ENCODE measurements at regions not wholly inside any gene's neighbourhood (a gene's known extent, or its start where the extent isn't known, plus 50 kb on each side); places are given as distances from the start of the nearest gene placed in this dataset.

DNA sequence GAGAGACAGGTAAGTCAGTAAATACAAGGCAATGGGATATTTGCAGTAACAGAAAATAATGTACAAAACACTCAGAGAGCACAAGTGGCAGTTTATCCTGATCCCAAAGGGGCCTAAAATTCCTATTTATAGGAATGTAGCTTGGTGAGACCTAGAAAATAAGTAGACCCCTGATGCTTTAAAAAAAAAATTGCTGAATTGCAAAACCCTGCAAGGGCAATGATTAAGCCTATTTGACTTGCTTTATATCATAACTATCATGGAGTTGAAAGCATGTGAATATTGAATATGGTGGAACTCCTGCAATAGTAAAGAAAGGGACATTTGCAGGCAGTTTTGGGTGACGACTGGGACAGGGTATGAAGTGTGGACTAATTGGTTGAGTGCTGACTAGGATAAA, 101.9 kb upstream of the C1orf21 start:
- no peak for DNase-seq

DNA sequence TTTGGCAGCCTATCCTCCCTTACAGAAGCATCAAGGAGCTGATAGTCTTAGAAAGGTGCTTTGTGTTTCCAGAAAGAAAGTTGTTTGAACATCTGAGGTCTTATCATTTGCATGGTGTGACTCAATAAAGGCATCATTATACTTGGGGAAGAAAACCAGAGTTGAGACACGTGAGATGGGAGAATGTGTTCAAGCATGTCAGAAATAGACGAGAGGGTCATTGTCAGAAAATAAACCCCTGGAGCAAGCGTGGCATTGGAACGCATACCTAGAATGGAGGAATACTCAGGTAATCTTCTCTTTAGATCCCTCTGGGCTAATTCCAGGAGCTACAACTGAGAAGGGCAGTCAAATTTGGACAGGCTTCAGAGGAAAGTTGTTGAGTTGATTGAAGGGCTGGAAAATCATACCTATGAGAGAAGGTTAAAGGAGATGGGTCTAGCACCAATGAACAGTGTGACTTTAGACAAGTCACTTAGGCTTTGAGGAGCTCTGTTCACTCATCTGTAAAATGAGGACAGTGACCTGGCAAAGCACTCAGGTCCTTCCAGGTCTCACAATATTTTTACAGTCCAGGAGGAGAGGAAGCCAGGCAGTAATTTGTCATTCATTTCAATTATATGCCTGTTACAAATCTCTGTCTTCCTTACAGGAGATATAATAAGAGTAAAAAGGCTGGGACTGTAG, 101.3 kb upstream of the C1orf21 start:
- DNase-seq, result no peak

DNA sequence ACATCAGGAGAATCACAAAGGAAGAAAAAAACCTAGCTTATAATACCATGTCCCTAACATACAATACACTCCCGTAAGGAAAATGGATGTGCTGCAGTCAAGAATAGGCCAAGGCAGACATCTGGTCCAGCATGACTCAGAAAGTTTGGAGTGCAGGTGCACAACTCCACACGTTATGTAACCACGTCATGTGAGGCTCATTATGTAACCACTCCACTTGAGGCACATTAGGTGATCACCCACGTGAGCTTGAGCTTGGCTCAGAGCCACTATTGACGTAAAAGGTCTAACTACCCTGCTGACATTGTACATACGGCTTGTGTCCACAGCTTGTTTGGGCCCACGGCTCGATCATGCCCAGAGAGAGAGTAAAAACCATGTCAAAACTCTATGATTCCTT, 99.8 kb upstream of the C1orf21 start:
- DNase-seq, result no peak

DNA sequence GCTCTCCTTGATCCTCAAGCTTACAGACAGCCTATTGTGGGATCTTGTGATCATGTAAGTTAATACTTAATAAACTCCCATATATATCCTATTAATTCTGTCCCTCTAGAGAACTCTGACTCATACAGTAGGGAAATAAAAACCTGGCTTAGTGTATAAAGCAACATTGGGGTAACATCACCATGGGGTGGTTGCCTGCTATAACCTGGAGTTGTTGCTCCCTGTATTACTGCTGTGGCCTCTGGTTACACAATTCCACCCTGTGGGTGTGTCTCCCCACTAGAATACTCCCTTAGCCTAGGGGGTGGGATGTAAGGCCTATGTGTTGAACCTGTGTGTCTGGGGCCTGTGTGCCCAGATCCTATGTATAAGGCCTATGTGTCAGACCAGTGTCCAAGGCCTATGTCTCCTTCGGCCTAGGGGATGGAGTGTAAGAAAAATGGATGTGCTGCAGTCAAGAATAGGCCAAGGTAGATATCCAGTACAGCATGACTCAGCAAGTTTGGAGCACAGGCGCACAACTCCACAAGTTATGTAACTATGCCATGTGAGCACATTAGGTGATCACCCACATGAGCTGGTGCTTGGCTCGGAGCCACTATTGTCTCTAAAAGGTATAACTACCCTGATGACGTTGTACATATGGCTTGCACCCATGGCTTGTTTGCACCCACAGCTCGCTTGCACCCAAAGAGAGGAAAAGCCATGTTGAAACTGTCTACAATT, 96.8 kb upstream of the C1orf21 start:
- no peak for DNase-seq

DNA sequence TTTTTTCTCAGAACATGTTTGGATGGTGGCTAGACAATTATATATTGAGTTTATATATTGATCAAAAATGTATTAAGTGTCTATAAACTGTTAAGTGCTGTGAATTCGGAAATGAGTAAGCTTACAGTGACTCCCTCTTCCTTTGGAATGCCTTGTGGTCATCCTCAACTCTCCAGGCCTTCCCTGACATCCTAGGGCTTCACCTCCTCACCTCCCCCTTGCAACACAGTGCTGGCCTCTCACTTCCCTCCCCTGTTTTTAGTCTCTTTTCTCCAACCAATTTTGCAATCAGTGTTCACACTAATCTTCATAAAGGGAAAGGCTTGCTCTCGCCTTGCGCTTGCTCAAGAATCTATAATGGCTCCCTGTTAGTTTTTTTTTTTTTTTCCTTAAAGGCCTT, 95.1 kb upstream of the C1orf21 start:
- DNase-seq, result no peak

DNA sequence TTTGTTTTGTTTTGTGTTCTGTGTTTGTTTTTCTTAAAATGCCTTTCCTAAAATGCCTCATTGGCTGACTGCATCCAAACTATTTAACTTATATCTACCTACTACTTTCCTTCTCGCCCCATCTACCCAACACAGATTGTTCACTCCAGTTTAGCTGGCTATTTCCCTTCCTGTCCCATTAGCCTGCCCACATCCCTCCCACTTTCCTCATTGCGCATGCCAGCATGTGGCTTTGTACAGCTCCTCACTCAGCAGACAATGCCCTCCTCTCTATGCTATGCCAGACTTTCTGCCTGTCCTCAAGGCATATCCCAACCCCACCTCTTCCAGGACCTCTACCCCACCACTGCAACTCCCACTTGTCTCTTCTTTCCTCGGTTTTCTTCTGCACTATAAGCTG, 94.7 kb upstream of the C1orf21 start:
- no peak for DNase-seq

DNA sequence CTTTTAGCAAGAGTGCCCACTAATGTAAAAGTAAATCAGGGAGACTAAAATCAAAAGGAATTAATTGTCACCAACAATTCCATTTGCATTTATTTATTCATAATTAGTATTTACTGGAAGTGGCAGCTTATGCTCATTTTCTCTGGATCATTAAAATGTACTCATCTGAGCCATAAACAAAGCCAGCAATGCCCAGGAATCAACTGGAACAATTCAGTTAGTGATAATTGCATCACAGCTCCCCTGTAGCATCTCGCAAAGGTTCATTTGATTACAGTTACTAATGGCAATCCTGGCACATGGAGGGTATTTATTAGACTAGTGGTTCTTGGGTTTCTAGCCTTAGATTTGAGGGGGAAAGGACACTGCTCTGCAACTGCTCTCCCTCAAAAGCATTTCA, 92.7 kb upstream of the C1orf21 start:
- DNase-seq, result no peak

DNA sequence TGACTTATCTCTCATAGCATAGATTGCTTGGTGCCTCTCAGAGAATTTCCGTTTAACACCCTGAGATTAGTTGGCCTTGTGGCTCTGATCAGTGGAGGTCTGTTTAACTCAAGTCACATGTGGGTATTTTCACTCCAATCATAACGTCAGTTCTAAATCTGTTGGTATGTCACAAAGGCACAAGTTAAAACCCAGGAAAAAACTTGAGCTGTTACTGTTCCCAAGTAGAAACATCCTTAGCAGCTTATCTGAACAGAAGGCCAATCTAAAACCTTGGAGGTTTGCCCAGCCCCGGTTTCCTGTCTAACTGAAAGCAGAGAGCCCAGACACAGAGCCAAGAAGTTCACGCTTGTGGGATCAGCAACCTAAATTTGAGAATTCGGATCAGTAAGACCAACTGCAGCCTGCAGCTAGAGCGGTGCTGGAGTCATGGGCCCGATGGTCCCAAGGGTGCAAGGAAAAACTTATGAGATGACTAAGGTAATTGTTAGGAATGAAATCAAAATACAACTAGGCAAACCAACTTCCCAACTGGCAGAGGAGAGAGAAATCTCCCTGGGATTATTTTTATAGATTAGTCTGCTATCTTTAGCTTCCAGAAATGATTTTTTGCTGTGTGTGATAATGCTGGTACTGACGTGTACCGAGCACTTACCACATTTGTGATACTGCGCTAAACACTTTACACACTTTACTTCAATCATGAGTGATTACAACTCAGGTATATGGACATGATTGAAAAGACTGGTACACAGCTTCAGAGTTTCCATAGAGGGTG, 90.2 kb upstream of the C1orf21 start:
- peak; percentile 85 for DNase-seq

DNA sequence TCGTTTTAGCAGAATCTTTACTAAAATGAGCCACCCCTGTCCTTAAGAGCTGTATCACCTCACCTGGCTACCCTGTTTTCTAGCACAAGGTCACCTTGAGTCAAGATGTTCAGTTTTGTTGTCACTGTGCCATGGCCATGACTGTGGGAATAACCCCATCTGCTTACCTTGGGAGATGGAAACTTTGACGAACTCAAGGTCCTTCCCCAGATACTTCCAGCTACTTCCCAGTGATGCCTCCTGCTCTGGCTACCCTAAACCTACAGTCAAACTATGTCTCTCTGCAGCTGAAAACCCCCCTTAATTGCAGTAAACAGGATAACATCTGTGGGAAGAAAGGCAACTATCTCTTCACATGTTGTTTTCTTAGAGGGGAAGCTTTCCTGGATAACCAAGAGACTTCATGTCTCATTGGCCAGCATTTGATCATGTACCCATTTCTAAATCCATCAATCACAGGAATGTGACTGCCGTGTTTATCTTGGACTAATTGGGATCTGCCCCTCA, 89.5 kb upstream of the C1orf21 start:
- DNase-seq, result no peak

DNA sequence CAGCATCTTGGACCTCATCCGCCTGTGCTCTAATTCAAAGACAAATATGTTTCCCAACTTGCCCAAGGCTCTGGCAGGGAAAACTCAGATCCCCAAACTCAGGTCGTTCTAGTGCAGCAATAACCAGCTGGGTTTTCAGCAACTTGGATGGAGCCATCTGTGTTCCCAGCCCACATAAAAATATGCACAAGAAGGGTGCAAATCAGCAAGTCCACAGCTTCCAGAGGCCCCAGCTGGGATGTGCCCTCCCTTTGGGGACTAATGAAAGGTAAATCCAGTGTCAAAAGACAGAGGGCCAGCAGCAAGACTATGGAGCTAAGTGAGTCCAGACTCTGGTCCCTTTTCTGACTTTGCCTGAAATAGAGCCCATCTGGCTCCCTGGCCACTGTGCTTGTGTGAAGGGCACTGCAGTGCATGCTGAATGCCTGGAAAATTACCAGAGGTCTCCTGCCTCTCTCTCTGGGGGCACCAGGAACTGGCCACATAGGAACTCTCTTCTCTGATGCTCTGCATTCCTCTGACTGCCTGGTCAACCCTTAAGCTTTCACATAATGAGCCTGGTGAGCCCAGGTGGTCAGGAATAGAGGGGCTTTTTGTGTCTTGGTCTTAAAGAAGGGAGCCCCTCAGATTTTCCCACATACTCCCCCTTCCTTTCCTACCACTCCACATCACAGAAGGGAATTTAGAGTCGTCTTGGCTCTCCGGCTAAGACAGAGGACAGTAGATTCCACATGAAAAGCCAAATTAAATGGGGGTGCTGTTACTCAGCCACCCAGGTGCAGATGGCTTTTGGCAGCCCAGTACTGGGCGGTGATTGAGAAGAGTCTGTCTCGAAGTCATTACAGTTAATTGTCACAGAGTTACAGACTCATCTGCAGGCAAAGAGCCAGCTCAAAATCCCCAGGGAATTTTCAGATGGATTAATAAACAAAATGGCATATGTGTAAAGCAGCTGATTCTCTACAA, 88.1 kb upstream of the C1orf21 start:
- DNase-seq, result no peak

DNA sequence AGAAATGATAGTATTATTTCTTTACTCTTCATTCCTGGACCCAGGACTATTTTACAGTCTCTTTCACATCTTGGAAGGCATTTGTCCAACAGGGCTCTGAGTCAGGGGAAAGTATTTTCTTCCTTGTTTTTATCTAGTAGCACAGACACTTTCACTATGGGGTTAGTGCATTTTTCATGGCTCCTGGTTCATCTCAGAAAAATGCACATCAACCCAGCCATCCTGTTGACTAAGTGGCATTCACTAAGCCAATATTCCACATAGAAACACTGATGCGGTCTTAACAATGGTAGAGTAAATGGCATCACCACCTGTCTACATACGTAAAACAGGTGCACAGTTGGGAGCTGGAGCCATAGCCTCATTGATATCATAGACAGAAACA, 87.4 kb upstream of the C1orf21 start:
- DNase-seq, result no peak

DNA sequence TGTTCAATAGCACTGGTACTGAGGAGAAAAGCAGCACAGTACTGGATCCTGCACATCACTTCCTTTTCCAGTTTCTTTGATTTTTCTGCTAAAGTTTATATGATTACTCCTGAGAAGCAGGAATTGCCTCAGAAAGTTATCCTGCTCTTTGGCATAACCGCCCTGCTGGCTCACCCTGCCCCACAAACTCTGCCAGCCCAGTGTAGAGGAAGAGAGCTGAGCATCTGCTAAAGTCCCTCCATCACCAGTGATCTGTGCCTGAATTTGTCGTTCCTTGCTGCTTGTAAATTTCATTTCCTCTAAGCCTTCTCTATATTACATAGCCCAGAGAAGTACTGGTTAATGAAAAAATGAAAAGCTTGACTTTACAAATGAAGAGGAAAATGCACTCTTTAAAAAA, 87.0 kb upstream of the C1orf21 start:
- no peak for DNase-seq

DNA sequence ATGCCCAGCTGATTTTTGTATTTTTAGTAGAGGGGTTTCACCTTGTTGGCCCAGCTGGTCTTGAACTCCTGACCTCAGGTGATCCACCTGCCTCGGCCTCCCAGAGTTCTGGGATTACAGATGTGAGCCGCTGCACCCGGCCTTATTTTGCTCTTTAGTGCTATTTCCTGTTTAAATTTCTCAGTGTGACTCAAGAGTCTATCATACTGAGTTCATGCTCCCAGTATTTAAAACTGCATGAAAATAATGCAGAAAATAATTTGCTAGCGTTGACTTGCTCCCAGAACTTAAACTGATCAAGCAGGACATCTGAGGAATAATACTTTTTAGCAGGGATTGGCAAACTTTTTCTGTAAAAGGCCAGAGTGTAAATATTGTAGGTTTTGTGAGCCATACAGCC, 86.4 kb upstream of the C1orf21 start:
- no peak for DNase-seq

DNA sequence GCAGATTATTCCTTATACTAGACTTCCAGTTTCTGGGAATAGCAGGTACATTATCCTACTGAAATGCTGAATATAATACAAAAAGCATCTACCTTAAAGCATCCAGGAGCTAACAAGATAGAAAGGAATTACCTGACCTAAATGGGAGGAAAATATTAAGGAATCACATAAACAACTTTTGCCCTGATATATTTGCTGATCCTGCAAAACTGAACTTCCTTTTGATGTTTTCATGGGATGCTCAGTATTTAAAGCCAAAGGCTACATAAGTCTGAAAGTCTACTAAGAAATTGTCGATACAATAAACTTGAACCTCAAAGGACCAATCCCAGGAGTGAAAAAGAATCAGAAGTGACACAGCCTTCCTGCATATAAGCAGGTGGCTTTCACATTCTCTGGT, 85.6 kb upstream of the C1orf21 start:
- no peak for DNase-seq

DNA sequence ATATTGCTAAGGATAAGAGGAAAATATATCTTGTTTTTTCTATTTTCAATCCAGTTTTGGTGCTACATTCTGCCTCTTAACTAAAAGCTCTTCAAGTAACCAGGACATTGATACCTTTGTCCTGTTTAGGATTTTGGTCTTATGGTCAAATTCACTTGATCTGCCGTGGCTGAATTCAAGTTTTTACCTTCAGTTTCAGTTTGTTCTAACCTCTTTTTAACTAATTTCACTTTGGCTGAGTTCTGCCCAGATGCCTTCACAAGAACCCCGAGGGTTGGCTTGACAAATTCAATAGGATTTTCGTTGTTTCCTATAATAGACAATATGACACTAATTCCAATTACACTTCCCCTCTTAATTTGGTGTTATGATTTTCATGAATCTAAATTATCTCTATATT, 84.5 kb upstream of the C1orf21 start:
- no peak for DNase-seq

DNA sequence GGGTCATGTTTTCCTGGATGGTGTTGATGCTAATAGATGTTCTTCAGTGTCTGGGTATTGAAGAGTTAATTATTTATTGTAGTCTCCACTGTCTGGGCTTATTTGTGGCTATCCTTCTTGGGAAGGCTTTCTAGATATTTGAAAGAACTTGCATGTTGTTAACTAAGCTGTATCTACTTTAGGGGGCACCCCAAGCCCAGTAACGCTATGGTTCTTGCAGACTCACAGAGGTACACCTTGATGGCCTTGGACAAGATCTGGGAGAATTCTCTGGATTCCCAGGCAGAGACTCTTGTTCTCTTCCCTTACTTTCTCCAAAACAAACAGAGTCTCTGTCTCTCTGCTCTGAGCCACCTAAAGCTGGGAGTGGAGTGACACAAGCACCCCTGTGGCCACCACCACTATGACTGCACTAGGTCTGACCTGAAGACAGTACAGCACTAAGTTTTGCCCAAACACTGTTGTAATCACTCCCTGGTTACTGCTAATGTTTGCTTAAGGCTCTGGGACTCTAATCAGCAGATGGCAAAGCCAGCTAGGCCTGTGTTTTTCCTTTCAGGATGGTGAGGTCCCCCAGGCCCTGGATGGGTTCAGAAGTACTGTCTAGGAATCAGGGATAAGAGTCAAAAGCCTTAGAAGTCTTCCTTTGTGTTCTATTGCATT, 76.5 kb upstream of the C1orf21 start:
- DNase-seq, result no peak

DNA sequence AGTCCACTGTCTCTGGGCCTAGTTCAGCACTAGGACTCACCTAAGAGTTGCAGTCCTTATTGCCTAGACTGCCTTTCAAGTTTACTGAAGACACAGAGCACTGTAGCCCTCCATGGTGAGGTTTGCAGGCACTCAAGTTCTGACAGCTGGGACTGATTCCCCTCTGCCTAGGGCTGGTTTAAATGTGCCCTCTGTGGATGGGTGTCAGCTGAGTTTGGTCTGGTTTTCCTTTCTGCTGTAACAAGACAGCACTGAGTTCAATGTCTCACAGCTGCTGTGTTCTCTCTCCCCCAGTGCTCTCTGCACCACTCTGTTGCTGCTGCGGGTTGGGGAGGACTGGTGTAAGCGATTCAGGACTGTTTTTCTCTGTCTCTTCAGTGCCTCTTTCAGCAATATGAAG, 75.2 kb upstream of the C1orf21 start:
- DNase-seq, result no peak

DNA sequence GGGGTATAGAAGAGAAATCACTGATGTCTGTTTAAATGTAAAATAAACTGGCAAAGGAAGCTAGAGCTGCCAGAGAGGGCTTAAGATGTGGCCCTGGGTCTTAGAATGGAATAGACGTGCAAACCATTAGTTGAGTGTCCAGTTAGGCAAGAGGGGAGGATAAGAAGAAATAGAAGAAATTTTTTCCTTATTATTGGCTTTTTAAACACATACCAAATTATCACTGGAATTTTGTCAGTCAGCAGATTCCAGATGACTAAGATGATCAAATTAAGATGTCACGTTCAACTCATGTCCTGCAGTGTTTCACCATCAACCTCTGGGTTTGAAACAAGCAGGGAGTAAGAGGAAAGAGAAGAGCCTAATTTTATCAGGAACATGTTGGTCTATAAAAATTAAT, 71.6 kb upstream of the C1orf21 start:
- no peak for DNase-seq

DNA sequence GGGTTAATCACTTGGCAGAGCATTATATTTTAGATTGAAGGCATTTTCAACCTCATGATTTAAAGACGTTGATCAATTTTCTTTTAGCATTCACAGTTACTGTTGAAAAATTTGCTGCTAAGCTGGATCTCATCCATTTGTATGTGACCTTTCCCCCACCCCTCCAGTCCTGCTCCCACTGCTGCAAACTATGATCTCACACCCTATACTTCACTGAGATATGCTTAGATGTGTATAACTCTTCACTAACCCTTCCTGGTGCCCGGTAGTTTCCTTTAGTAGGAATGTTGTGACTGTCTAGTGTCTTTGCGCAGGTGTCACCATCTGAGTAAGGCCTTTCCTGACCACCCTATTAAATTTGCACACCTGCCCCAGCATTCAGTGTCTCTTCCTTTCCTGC, 67.0 kb upstream of the C1orf21 start:
- DNase-seq, result no peak

DNA sequence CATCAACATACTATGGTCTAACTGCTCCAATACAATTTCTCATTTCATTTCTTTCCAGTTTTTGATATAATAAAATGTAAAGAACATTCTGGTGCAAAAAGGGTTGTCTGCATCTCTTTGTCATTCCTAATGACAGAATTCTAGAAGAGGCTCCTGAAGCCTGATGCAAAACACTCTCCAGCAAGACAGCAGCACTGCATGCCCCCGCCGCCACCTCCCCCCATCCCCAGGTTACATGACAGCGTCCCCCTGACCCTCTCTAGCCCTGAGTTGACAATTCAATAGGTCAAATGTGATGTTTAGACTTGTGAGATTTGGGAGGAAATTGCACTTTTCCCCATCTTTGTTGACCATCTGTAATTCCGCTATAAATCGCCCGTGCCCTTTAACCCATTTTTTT, 64.6 kb upstream of the C1orf21 start:
- no peak for DNase-seq

DNA sequence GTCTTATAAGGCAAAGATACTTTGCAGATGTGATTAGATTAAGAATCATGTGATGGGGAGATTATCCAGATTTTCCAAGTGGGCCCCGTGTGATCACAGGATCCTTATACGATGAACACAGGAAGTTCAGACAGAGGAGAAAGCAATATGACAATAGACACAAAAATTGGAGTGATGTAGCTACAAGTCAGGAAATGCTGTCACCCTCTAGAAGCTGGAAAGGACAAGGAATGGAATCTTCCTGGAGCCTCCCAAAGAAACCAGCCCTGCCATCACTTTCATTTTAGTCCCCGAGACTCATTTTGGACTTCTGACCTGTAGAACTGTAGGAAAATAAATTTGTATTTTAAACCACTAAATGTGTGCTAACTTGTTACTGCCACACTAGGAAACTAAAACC, 61.9 kb upstream of the C1orf21 start:
- DNase-seq, result no peak

DNA sequence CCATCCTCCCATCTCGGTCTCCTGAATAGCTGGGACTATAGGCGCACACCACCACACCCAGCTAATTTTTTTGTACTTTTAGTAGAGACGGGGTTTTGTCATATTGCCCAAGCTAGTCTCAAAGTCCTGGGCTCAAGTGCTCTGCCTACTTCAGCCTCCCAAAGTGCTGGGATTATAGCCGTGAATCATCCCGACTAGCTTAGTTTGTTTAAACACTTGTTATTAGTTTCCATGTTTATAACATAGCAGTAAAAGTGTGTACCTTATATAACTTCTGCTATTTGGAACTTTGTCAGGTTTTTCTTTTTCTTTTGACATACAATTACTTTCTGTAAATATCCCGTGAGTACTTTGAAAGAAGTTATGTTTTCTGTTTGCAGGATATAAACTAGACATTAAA, 60.6 kb upstream of the C1orf21 start:
- no peak for DNase-seq

Measured in left hindlimb (tissue), 1 donor.